ENCODE measurements at regions not wholly inside any gene's neighbourhood (a gene's known extent, or its start where the extent isn't known, plus 50 kb on each side); places are given as distances from the start of the nearest gene placed in this dataset.
"Not testable (repeated sequence)": the region's sequence is repeated elsewhere in the genome, so short reads cannot be mapped to it uniquely, and the experiment has no call there.

GRCh38 chr6:11374036-11375010 lies 141.9 kb upstream of the NEDD9 start:
- Histone ChIP-seq H3K27ac (ENCODE audit: low read depth, low read length) (no peak overlapping the region), H3K4me1 (ENCODE audit: insufficient read depth, low read length) (no peaks in the 10 kb centered on the region), H3K4me3 (ENCODE audit: low read depth in 1 of 2, low read length in 2 of 2) (no peak overlapping the region), H3K36me3 (ENCODE audit: insufficient read depth, low read length) (no peaks in the 10 kb centered on the region), H3K9ac (ENCODE audit: low read length) (no peak overlapping the region), H3K9me3 (ENCODE audit: low read length) (no peaks in the 10 kb centered on the region), H3K27me3 (ENCODE audit: control insufficient read depth in 1 of 2, insufficient read depth in 2 of 2, low read length in 2 of 2) (no peaks in the 10 kb centered on the region)

GRCh38 chr6:11373208-11373607 lies 140.7 kb upstream of the NEDD9 start:
- H3K9me3 ChIP-seq (ENCODE audit: low read length), result no peaks in the 10 kb centered on the region
- no peaks in the 10 kb centered on the region for H3K36me3 ChIP-seq (ENCODE audit: insufficient read depth, low read length)
- no peaks in the 10 kb centered on the region for H3K4me1 ChIP-seq (ENCODE audit: insufficient read depth, low read length)
- H3K9ac ChIP-seq (ENCODE audit: low read length), result no peak overlapping the region
- no peaks in the 10 kb centered on the region for H3K27me3 ChIP-seq (ENCODE audit: control insufficient read depth in 1 of 2, insufficient read depth in 2 of 2, low read length in 2 of 2)
- no peak overlapping the region for H3K4me3 ChIP-seq (ENCODE audit: low read depth in 1 of 2, low read length in 2 of 2)
- H3K27ac ChIP-seq (ENCODE audit: low read depth, low read length), result no peak overlapping the region

- H3K36me3 ChIP-seq (ENCODE audit: insufficient read depth, low read length); H3K4me1 ChIP-seq (ENCODE audit: insufficient read depth, low read length); H3K9me3 ChIP-seq (ENCODE audit: low read length); H3K9ac ChIP-seq (ENCODE audit: low read length); H3K27ac ChIP-seq (ENCODE audit: low read depth, low read length); H3K27me3 ChIP-seq (ENCODE audit: control insufficient read depth in 1 of 2, insufficient read depth in 2 of 2, low read length in 2 of 2); H3K4me3 ChIP-seq (ENCODE audit: low read depth in 1 of 2, low read length in 2 of 2): not testable (repeated sequence)
Measured at GRCh38 chr6:11372186-11372790, 139.8 kb upstream of the NEDD9 start.

GRCh38 chr6:11370191-11371018 lies 137.9 kb upstream of the NEDD9 start:
- no peaks in the 10 kb centered on the region for H3K36me3 ChIP-seq (ENCODE audit: insufficient read depth, low read length)
- H3K4me1 ChIP-seq (ENCODE audit: insufficient read depth, low read length), result no peaks in the 10 kb centered on the region
- no peak overlapping the region for H3K9ac ChIP-seq (ENCODE audit: low read length)
- no peaks in the 10 kb centered on the region for H3K27me3 ChIP-seq (ENCODE audit: control insufficient read depth in 1 of 2, insufficient read depth in 2 of 2, low read length in 2 of 2)
- no peak overlapping the region for H3K4me3 ChIP-seq (ENCODE audit: low read depth in 1 of 2, low read length in 2 of 2)
- H3K27ac ChIP-seq (ENCODE audit: low read depth, low read length), result no peak overlapping the region
- no peaks in the 10 kb centered on the region for H3K9me3 ChIP-seq (ENCODE audit: low read length)

- Histone ChIP-seq H3K9me3 (ENCODE audit: low read length) (no peaks in the 10 kb centered on the region), H3K27me3 (ENCODE audit: control insufficient read depth in 1 of 2, insufficient read depth in 2 of 2, low read length in 2 of 2) (no peaks in the 10 kb centered on the region), H3K27ac (ENCODE audit: low read depth, low read length) (no peak overlapping the region), H3K9ac (ENCODE audit: low read length) (no peak overlapping the region), H3K4me3 (ENCODE audit: low read depth in 1 of 2, low read length in 2 of 2) (no peak overlapping the region), H3K4me1 (ENCODE audit: insufficient read depth, low read length) (no peaks in the 10 kb centered on the region), H3K36me3 (ENCODE audit: insufficient read depth, low read length) (no peaks in the 10 kb centered on the region)
Measured at GRCh38 chr6:11368760-11369159, 136.3 kb upstream of the NEDD9 start.

GRCh38 chr6:11368264-11368663 lies 135.8 kb upstream of the NEDD9 start:
- H3K9ac ChIP-seq (ENCODE audit: low read length), result no peak overlapping the region
- H3K27me3 ChIP-seq (ENCODE audit: control insufficient read depth in 1 of 2, insufficient read depth in 2 of 2, low read length in 2 of 2), result no peaks in the 10 kb centered on the region
- no peaks in the 10 kb centered on the region for H3K9me3 ChIP-seq (ENCODE audit: low read length)
- H3K27ac ChIP-seq (ENCODE audit: low read depth, low read length), result no peak overlapping the region
- no peak overlapping the region for H3K4me3 ChIP-seq (ENCODE audit: low read depth in 1 of 2, low read length in 2 of 2)
- no peaks in the 10 kb centered on the region for H3K36me3 ChIP-seq (ENCODE audit: insufficient read depth, low read length)
- no peaks in the 10 kb centered on the region for H3K4me1 ChIP-seq (ENCODE audit: insufficient read depth, low read length)

- H3K9me3 ChIP-seq (ENCODE audit: low read length), result no peaks in the 10 kb centered on the region
- H3K27ac ChIP-seq (ENCODE audit: low read depth, low read length), result no peak overlapping the region
- H3K4me1 ChIP-seq (ENCODE audit: insufficient read depth, low read length), result no peaks in the 10 kb centered on the region
- no peak overlapping the region for H3K4me3 ChIP-seq (ENCODE audit: low read depth in 1 of 2, low read length in 2 of 2)
- no peak overlapping the region for H3K9ac ChIP-seq (ENCODE audit: low read length)
- no peaks in the 10 kb centered on the region for H3K27me3 ChIP-seq (ENCODE audit: control insufficient read depth in 1 of 2, insufficient read depth in 2 of 2, low read length in 2 of 2)
- no peaks in the 10 kb centered on the region for H3K36me3 ChIP-seq (ENCODE audit: insufficient read depth, low read length)
Measured at GRCh38 chr6:11367638-11368199, 135.3 kb upstream of the NEDD9 start.

- no peaks in the 10 kb centered on the region for H3K27me3 ChIP-seq (ENCODE audit: control insufficient read depth in 1 of 2, insufficient read depth in 2 of 2, low read length in 2 of 2)
- H3K9ac ChIP-seq (ENCODE audit: low read length), result no peak overlapping the region
- no peaks in the 10 kb centered on the region for H3K36me3 ChIP-seq (ENCODE audit: insufficient read depth, low read length)
- H3K9me3 ChIP-seq (ENCODE audit: low read length), result no peaks in the 10 kb centered on the region
- no peak overlapping the region for H3K4me3 ChIP-seq (ENCODE audit: low read depth in 1 of 2, low read length in 2 of 2)
- H3K4me1 ChIP-seq (ENCODE audit: insufficient read depth, low read length), result no peaks in the 10 kb centered on the region
- no peak overlapping the region for H3K27ac ChIP-seq (ENCODE audit: low read depth, low read length)
Measured at GRCh38 chr6:11366934-11367637, 134.6 kb upstream of the NEDD9 start.

- Histone ChIP-seq H3K27ac (ENCODE audit: low read depth, low read length) (no peak overlapping the region), H3K4me3 (ENCODE audit: low read depth in 1 of 2, low read length in 2 of 2) (no peak overlapping the region), H3K9me3 (ENCODE audit: low read length) (no peaks in the 10 kb centered on the region), H3K4me1 (ENCODE audit: insufficient read depth, low read length) (no peaks in the 10 kb centered on the region), H3K36me3 (ENCODE audit: insufficient read depth, low read length) (no peaks in the 10 kb centered on the region), H3K27me3 (ENCODE audit: control insufficient read depth in 1 of 2, insufficient read depth in 2 of 2, low read length in 2 of 2) (no peaks in the 10 kb centered on the region), H3K9ac (ENCODE audit: low read length) (no peak overlapping the region)
Measured at GRCh38 chr6:11366183-11366933, 133.9 kb upstream of the NEDD9 start.

GRCh38 chr6:11364971-11365397 lies 132.5 kb upstream of the NEDD9 start:
- no peaks in the 10 kb centered on the region for H3K9me3 ChIP-seq (ENCODE audit: low read length)
- no peaks in the 10 kb centered on the region for H3K36me3 ChIP-seq (ENCODE audit: insufficient read depth, low read length)
- H3K4me1 ChIP-seq (ENCODE audit: insufficient read depth, low read length), result no peaks in the 10 kb centered on the region
- no peak overlapping the region for H3K4me3 ChIP-seq (ENCODE audit: low read depth in 1 of 2, low read length in 2 of 2)
- no peaks in the 10 kb centered on the region for H3K27me3 ChIP-seq (ENCODE audit: control insufficient read depth in 1 of 2, insufficient read depth in 2 of 2, low read length in 2 of 2)
- no peak overlapping the region for H3K27ac ChIP-seq (ENCODE audit: low read depth, low read length)
- no peak overlapping the region for H3K9ac ChIP-seq (ENCODE audit: low read length)
